CD4-positive, alpha-beta T cell treated with Interleukin-21 for 1 hour (primary cell): ENCODE measurements at regions not wholly inside any gene's neighbourhood (a gene's known extent, or its start where the extent isn't known, plus 50 kb on each side); places are given as distances from the start of the nearest gene placed in this dataset.
"Not testable (repeated sequence)": the region's sequence is repeated elsewhere in the genome, so short reads cannot be mapped to it uniquely, and the experiment has no call there.

Experiments
- DNase-seq: peaks from one replicate; pipeline ENCODE4 v3.0.0-alpha.2; 2020

- no peak for DNase-seq
Measured at GRCh38 chr2:235105821-235106359, 154.1 kb downstream of the SH3BP4 start.

- DNase-seq = peak; percentile 13
Measured at GRCh38 chr2:235106874-235107639, 155.2 kb downstream of the SH3BP4 start.

DNA sequence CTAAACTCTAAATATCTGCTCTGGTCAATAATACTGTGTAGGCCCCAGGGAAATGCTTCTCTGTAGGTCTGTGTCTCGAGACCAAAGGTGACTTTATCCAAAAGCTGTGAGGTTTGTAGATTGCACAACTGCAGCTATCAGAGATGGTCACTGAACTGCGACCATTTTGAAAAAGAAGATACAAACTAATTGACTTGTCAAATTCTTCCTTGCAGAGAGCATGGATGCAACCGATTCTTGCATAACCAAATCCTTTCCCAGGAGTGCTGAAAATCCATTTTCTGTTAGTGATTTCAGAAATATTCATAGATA, 155.8 kb downstream of the SH3BP4 start:
- no peak for DNase-seq

GRCh38 chr2:235109561-235109960, 157.7 kb downstream of the SH3BP4 start:
- DNase-seq = not testable (repeated sequence)

GRCh38 chr2:235112365-235112764, 160.5 kb downstream of the SH3BP4 start:
- DNase-seq = no peak

DNA sequence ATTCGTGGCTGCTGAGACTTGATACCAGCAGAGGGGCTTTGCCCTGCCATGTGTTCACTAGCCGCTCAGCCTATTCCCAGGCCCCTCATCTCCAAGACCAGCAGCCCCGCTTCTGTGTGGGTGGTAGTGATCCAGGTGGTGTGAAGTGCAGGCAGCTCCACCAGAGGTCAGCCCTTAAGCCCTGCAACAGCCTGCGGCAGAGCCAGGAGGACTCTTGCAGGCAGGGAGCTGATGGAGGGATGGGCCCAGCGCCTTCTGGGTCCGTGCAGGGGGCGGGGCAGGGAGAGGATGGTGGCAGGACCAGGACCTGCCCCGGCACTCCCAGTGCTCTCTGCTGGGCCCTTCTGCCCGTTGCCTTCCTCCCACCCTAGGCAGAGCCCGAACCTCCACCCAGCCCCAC, 162.0 kb downstream of the SH3BP4 start:
- no peak for DNase-seq

GRCh38 chr2:235114286-235114685, 162.5 kb downstream of the SH3BP4 start:
- DNase-seq = no peak

GRCh38 chr2:235115521-235115920, 163.7 kb downstream of the SH3BP4 start:
- DNase-seq = no peak

- DNase-seq = peak; percentile 25
Measured at GRCh38 chr2:235116885-235117492, 165.2 kb downstream of the SH3BP4 start.

DNA sequence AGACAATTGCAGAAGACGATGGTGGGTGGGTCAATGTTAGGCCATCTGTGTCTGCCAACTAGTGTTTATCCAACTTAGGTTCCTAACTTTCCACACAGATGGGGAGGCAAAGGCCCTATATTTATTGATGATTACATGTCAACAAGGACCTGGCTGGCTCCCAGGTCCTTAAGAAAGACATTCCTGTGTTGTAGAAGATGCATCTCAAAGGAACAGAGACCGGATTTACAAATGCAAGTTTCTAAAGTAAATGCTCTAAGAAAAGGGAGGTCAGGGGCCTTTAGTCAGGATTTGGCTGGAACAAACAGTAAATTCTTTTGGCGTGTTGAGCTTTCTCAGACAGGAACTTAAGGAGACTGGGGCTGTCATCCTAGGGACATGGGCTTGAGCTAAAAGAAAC, 175.0 kb downstream of the SH3BP4 start:
- no peak for DNase-seq

GRCh38 chr2:235127931-235128330, 176.1 kb downstream of the SH3BP4 start:
- DNase-seq = no peak

GRCh38 chr2:235129850-235130249, 178.0 kb downstream of the SH3BP4 start:
- no peak for DNase-seq

DNA sequence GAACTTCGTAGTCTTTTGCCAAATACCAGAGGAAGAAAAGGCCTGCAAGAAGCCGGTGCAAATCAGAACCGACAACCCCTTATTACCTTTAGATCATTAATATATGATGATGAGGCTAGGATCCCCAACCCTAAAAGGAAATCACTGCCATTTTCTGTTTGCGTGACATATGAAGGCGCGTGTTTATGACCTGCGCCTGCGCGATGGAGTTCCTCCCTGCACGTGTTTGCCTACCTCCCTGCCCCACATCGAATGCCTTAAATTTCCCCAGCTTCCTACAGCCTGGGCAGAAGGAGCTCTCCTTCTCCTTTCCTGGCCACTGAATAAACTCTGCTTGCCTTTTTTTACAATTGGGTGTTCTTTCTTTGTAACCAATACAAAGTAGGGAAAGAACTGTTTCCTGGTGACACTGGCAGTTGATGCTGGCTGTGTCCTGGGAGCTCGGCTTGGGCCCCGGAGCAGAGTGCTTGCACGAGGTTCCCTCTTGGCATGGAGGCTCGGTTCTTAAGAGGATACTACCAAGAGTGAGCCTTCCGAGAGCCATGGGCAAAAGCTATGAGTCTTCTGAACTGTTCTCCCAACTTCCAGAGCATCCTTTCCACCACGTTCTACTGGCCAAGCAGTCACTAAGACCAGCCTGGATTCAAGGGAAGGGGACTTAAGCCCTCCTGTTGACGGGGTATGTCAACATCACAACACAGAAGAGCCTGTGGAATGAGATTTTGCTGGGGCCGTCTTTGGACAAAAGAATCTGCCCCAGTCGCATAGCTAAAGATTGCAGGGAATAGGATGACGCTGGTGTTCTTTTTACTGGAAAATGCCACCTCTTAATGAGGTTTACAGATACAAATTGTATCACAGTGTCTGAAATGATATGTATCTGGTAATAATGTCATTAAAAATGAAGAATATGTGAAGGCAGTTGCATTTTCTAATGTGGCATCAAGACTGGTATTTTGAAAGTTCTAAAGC, 179.8 kb downstream of the SH3BP4 start:
- DNase-seq = no peak

DNA sequence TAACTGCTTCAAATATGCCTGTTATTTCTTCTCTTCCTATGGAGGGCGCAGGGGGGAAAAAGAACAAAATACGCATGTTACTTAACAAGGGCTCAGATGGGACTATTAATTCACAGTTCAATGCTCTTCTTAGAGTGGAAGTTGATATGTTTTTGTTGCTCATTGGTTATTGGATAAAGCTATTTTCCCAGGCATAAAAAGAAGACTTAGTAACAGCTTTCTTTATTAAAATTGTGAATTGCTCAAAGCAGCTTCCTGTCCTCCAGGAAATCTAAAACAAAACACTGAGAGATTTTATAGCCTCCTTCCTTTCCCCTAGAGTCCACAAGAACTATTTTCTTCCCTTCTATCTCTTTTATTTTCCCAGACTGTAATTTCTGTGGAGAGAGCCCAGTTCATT, 180.8 kb downstream of the SH3BP4 start:
- DNase-seq = no peak

GRCh38 chr2:235133837-235134236, 182.0 kb downstream of the SH3BP4 start:
- DNase-seq = no peak

DNA sequence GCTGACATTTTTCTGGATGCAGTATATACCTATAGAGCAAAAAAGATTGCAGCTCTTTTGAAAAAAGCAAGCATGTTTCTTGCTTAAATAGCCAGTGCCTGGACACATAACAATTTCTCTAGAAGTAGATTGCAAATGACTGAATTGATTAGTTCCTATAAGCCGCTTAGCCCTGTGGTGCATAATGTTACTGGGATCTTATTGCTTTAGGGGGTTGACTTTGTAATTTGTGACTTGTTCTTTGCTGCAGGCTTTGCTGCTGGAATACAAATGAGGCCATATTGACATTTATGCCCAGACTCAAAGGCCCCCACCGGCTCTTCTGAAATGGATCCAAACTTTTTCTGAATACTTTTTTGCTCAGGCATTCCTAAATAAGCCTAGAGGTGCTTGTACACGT, 182.6 kb downstream of the SH3BP4 start:
- DNase-seq = no peak

DNA sequence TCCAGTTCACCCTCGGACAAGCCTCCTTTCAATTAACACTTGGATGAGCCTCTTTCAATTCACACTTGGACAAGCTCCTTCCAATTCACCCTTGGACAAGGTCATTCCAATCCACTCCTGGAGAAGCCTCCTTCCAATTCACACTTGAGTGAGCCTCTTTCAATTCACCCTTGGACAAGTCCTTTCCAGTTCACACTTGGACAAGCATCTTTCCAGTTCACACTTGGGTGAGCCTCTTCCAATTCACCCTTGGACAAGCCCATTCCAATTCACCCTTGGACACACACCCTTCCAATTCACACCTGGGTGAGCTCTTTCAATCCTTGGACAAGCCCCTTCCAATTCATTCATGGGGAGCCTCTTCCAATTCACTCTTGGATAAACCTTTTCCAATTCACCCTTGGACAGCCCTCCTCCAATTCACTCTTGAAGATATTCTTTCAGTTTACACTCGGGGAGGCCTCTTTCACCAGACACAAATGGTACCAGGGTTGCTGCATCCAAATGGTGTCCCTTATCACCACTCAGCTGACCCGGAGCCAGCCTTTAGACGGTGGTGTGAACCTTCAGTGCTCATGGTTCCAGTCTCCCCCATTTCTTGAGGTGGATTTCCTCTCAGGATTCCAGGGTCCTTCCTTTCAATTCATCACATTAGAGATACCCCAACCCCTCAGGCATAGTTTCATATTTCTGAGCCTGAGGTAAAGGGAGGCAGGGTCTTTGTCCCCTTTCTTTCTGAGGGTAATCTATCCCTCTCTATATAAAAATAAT, 183.6 kb downstream of the SH3BP4 start:
- DNase-seq = no peak

DNA sequence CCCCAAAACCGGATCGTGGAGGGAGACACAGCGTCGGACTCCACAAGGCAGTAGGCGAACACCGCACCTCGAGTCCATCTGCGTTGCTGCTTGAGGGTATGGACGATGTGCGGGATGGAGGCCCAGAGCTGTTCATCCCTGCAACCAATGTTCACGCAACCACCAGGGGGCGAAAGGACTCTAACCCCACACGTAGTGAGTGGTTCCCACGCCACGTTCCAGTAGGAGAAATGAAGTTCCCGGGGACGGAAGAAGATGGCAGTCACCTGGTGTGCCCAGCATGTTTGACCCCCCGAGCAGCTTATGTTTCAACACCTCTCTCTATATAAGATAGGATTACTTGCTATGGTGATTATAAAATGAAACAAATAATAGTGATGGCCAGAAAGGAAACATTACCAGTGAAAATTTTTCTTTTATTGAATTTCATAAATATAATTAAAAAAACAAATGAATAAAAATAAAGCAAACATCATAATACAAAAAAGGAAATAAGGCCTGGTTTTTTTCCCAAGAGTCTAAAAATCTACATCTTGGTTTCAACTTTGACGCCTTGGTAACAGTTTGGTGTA, 184.3 kb downstream of the SH3BP4 start:
- DNase-seq = peak; percentile 42

GRCh38 chr2:235138339-235138738, 186.5 kb downstream of the SH3BP4 start:
- DNase-seq = no peak

DNA sequence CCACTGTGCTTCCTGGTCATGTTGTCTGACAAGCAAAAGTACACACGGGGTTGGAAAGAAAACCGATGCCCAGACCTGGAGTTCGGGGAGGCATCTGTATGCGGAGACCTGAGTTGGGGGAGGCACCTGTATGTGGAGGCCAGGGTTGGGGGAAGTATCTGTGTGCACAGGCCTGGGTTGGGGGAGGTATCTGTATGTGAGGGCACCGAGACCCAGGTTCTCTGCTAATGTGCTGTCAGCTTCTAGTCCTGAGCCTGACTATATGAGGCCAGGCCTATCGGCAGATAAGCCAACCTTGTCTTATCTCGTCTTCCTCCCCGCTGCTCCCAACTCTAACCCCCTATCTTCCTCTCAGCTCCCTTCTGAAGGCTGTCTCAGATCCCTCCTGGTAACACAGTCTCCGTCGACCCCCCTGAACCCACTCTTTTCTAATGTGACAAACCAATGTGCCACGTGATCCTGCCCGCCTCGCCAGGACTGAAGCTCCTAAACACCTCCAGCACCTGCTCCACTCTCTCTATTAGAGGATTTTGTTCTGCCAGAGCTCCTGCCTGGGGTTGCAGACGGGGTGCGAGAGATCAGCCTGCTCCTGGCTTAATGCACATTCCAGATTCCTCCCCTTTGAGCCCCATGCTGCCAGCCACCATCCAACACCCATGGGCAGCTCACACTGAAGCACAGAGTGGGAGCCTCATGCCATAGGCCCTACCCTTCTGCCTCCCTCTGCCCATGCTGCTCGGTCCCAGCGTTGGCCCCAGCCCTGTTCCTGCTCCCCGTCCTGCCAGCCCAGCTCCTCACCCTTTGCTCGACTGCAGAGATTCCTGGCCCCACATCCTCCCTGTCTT, 188.4 kb downstream of the SH3BP4 start:
- no peak for DNase-seq

- DNase-seq = no peak
Measured at GRCh38 chr2:235140801-235141081, 188.9 kb downstream of the SH3BP4 start.
